ENCODE measurements at regions not wholly inside any gene's neighbourhood (a gene's known extent, or its start where the extent isn't known, plus 50 kb on each side); places are given as distances from the start of the nearest gene placed in this dataset.

GRCh38 chr5:103463261-103463660 lies 99.3 kb downstream of the NUDT12 start:
- no peak for TF ChIP-seq CTCF (IDR thresholded peaks at IDR 0.05; ENCODE audit: low read depth, low read length)
- no peak for TF ChIP-seq POLR2A (IDR thresholded peaks at IDR 0.05; ENCODE audit: extremely low read depth, insufficient read length)

Data from NB4 (cell line).